GM18868 (cell line): ENCODE measurements at regions not wholly inside any gene's neighbourhood (a gene's known extent, or its start where the extent isn't known, plus 50 kb on each side); places are given as distances from the start of the nearest gene placed in this dataset.
"Not testable (repeated sequence)": the region's sequence is repeated elsewhere in the genome, so short reads cannot be mapped to it uniquely, and the experiment has no call there.

ENCODE experiments used
- ATAC-seq: cut with Tn5 transposase; IDR thresholded peaks from one replicate; pipeline ENCODE4 v1.9.1; 2021; ENCODE audit warnings: mild to moderate bottlenecking, moderate library complexity; ENCODE audit not compliant: unreplicated experiment

DNA sequence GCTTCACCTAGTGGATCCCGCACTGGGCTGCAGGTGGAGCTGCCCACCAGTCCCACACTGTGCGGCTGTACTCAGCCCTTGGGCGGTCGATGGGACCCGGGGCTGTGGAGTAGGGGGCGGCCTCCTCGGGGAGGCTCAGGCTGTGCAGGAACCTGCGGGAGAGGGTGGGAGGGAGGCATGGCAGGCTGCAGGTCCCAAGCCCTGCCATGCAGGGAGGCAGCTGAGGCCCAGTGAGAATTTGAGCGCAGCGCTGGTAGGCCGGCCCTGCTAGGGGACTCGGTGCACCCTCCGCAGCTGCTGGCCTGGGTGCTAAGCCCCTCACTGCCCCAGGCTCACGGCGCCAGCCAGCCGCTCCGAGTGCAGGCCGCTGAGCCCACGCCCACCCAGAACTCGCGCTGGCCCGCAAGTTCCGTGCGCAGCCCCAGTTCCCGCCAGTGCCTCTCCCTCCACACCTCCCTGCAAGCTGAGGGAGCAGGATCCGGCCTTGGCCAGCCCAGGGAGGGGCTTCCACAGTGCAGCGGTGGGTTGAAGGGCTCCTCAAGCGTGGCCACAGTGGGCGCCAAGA, 1407.6 kb downstream of the EPHA7 start:
- no peak for ATAC-seq

DNA sequence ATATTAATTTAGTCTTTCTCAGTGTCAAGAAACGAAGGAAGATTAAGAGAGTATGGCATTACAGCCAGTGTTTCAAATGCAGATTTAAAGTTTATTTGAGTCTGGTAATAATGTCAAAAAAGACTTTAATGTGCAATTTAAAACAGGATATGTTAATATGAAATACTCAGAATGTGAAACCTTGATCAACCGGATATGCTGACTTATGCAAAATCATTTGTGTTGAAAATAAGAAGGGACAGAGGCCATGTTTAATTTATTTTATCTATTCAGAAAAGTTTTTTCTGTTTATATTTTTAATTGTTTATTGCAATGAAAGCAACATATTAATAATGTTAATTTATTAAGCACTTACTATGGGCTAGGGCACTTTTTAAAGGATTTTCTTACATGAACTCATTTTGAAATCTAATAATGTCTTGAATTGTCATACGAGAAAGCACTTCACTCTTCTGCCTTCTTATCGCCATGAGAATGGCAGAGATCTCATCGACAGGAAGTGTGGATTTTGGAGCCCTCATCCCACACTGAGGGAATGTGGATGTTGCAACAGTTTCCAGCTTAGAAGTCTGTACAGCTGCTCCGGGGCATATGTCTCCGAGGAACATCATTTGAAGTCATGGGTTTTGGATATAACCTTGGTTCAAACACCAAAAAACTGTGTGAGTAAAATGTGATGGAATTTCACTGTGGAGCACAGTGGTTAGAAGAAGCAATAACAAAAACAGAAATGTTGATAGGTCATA, 1410.4 kb downstream of the EPHA7 start:
- no peak for ATAC-seq

DNA sequence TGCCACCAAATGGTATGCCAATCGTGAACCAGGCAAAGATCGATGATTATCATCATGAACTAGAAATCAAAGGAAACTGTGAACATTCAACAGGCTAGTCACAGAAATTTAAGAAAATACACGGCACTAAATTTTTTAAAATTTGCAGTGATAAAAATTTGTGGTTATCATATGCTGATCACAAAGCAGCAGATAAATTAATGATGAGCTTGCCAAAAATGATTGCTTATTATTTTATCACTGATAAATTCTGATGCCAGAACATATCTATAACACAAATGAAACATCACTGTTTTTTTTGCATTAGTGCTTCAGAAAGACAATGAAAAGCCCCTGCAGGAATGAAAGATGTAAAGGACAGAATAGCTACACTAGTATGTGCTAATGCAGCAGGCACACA, 1413.2 kb upstream of the MAP3K7 start:
- no peak for ATAC-seq

DNA sequence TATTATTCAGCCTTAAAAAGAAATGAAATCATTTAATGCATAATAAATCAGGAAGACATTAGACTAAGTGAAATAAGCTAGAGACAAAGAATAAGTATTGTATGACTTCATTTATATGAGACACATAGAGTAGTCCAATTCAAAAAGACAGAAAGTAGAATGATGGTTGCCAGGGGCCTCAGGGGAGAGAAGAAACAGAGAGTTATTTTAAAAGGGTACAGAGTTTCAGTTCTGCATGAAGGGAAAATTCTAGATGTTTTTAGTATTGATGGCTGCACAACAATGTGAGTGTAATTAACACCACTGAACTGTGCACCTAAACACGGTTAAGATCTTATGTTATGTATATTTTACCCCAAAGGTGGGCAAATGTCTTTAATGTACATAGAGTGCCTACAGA, 1407.9 kb upstream of the MAP3K7 start:
- peak; percentile 76 for ATAC-seq

DNA sequence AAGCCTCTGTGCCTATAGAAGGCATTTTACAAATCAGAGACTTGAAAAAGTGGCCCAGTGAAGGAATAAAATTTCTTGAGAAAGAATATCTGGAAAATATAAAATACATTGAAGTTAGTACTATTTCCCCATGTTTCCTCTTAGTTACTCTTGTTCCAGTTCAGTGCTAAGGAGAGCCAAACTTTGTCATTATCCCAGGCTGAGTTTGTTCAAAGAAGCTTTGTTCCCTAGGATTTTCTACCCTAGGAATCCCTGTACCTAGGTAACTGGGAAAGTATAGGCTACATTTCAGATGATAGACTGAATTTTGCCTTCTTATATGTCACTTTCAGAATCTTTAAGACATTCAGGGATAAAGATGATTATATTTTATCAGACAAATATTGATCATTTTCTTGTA, 1395.7 kb upstream of the MAP3K7 start:
- ATAC-seq = no peak

DNA sequence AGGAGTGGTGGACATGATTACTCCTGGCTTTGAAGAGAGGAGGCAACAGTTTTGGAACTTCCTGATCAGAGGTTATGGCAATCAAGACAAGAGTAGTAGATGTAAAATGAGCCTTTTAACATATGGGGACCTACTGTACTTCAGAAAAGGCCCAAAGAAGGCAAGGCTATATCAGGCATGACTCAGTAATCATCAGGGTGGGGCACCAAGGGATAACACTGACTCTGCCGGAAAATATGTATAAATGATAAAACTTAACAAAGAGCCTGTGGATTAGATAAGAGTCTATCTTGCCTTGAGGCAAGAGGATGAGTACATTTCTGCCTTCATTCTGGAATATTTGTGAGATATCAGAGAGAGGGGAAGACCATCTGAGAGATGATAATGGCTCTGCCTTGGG, 1389.9 kb upstream of the MAP3K7 start:
- ATAC-seq = no peak

DNA sequence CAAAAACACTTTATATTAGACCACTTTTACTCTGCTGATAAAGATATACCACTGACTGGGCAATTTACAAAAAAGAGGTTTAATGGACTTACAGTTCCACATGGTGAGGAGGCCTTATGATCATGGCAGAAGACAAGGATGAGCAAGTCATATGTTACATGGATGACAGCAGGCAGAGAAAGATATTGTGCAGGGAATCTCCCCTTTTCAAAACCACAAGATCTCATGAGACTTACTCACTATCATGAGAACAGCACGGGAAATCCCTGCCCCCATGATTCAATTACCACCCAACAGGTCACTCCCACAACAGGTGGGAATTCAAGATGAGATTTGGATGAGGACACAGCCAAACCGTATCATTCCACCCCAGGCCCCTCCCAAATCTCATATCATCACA, 1383.8 kb upstream of the MAP3K7 start:
- peak; percentile 86 for ATAC-seq

DNA sequence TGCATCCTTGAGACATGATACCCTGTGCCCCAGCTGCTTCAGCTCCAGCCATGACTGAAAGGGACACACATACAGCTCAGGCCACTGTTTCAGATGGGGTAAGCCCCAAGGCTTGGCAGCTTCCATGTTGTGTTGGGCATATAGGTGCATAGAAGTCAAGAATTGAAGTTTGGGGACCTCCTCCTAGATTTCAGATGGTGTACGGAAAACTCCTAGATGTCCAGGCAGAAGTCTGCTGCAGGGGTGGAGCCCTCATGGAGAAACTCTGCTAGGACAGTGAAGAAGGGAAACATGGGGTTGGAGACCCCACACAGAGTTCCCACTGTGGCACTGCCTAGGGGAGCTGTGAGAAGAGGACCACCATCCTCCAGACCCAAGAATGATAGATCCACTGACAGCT, 1379.0 kb upstream of the MAP3K7 start:
- no peak for ATAC-seq

DNA sequence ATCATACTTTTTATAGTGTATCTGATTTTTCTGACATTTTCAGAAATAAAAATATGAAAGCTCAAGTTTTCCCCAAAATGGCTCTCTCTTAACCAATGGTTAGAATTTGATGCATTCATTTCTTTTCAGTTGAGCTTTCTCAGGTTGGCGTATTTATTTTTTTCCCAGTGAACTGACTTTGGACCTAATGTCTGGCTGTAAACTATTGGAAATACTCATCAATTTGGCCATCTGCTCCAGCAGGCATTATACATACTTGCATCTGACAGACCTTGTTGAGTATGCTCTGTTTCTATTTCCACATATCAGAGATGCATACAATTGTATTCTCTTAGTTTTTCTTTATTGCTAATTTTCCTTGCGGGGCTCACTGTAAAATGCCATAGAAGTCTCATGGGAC, 1374.8 kb upstream of the MAP3K7 start:
- no peak for ATAC-seq

DNA sequence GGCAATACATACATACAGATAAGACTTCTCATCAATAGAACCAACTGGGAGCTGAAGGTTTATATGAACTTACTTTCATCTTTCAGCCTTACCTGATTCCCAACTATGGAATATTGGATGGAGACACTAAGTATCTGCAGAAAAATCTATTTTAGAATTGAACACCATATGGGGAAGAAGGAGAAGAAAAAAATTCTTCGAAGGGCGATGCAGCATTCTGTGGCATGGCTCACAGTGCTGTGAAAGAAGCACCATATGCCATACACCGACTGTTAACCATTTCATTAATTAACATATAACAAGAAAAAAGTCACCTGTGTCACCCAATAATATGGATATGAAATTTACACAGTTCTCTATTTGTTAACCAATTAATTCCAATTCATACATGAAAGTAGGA, 1374.4 kb upstream of the MAP3K7 start:
- ATAC-seq = no peak

DNA sequence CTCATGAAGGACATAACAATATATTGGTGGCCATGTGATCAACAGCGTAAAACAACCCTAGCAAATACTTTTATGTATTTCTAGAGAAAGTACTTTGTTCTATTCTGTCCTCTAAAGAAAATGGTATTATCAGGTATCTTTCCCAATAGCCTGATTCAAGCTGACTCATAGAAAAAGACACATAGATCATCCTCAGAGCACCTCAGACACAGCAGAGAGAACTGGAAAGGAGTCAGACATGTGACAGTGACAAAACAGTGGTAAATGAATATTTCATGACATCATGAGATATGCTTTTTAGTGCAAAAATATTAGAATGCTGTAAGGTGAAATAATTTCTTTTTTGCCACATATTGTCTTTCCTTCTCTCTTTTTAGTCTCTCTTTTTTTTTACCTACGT, 1355.0 kb upstream of the MAP3K7 start:
- ATAC-seq = no peak

DNA sequence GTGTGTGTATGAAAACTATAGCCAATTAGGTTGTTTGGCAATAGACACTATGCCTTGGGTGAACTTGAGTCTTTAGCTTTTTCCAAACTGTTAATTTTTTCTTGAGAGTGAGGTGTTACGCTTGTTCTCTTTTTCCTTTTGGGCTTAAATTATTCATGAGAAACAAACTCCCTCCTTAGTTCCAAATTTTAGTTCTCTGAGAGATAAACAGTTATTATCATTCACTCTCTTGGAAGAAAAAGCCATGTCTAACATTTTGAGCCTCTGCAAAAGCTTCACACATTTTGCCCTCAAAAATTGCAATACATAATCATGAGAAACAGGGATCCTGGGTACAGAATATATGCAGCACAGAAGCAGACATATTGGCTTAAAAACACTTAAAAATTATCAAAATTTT, 1353.9 kb upstream of the MAP3K7 start:
- no peak for ATAC-seq

DNA sequence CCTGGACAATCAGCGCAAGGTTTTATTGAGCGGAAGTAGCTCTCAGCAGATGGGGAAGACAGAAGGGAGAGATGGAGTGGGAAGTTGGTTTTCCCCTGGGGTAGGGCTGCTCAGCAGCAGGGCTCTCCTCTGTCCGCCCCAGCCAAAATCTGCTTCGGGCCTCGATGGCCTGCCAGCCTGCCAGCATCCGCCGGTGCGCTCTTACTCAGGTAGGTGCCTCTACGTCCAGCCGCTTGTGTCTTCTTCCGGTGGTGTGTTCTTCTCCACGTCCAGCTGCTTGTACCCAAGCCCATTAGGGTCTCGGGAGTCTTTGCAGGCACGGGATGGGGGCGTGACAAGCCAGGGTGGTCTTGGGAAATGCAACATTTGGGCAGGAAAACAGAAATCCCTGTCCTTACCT, 1340.0 kb upstream of the MAP3K7 start:
- no peak for ATAC-seq

DNA sequence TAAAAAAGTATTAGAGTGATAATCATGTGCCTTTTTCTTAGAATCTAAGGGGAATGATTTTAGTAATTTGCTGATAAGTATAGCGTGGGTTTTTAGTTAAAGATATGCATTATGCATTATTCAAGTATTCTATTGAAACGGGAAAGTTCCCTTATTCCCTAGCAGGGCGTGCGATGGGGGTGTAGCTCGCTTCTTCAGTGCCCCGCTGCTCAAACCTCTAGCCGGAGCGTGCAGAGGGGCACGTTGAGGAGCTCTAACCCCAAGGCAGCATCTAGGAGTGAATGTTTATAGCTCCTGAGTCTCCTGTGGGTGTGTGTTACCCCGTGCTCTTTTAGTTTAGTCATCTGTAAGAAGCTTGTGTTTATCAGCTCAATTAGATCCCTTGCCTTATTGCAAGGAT, 1339.5 kb upstream of the MAP3K7 start:
- no peak for ATAC-seq

DNA sequence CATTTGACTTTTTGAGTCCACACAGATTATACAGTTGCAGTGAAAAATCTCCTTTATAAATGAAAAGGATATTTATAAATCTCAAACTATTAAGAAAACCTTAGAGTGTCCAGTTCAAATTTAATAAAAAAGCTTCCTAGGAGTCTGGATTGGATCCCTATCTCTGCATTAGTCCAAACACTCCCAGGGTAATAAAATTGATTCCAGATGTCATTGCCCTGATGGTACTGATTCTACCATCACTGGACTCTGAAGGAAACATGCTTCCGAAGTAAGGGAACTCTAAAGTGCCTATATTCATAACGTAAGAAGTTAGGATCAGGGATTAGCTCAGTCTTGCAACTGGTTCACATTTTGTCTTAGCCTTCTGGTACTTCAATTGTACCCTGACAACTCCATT, 1325.1 kb upstream of the MAP3K7 start:
- ATAC-seq = no peak

DNA sequence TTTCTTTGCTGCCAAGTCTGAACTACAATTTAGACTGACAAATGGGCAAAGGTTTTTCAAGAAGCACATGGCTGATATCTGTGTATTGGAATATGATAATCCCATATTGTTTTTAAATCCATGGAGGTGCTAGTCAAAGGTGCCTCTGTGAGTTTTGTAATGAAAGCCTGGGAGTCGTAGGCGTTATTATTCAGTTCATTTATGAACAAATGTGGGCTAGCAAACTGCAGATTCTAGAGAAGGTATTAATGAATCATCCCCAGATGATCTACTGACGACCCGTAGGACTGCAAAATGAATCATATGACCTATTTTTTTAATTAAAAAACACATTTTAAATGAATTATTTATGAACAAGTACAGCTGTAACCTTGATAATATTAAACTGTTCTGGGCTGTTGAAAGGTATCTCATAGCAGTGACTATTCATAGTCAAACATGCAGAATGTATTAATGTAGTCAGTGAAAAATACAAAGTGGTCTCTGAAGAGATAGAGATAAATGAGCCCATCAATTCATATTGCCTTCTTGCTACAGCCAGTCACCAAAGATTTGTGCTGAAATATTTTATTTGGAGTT, 1317.8 kb upstream of the MAP3K7 start:
- ATAC-seq = no peak

DNA sequence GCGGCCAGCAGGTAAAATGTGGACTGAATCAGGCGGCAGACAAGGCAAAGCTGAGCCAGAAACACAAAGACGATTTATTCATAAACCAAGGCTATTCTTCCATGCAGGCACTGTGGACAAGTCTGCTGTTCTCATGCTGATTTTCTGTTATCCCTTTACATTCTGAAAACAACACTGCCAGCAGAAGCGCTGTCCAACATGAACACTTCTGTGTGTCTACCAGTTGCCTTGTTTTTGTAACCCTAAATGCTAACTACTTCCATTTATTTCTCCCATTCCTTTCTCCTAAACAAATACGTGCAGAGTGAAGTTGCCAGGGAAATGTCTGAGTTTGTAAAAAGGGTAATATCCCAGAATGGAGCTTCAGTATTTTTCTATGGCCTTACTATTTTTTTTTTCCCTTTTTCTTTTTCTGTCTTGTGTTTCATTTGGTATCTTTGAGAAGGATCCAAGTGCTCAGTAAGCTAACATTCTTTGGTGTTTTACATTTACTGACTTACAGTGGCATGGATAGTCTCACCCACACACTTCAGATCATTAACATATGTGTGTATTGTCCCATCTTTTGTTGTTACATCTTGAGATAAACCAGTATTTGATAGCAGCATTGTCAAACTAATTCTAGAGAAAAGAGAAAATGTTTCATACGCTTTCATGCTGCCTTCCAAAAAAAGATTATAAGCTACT, 1308.9 kb upstream of the MAP3K7 start:
- ATAC-seq = no peak

DNA sequence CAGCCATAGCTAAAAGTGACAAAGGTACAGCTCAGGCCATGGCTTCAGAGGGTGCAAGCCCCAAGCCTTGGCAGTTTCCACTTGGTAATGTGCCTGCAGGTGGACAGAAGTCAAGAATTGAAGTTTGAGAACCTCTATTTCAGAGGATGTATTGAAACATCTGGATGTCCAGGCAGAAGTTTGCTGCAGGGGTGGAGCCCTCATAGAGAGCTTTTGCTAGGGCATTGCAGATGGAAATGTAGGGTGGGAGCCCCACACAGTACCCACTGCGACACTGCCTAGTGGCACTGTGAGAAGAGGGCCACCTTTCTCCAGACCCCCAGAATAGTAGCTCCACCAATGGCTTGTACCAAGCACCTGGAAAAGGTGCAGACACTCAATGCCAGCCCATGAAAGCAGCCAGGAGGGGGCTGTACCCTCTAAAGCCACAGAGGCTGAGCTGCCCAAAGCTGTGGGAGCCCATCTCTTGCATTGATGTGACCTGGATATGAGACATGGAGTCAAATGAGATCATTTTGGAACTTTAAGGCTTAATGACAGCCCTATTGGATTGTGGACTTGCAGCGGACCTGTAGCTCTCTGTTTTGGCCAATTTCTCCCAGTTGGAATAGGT, 1299.4 kb upstream of the MAP3K7 start:
- ATAC-seq = no peak

DNA sequence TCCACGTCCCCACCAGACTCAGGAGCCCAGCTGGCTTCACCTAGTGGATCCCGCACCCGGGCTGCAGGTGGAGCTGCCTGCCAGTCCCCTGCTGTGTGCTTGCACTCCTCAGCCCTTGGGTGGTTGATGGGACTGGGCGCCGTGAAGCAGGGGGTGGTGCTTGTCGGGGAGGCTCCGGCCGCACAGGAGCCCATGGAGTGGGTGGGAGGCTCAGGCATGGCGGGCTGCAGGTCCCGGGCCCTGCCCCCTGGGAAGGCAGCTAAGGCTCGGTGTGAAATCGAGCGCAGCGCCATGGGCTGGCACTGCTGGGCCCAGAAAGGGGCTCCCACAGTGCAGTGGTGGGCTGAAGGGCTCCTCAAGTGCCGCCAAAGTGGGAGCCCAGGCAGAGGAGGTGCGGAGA, 1294.9 kb upstream of the MAP3K7 start:
- ATAC-seq = not testable (repeated sequence)

DNA sequence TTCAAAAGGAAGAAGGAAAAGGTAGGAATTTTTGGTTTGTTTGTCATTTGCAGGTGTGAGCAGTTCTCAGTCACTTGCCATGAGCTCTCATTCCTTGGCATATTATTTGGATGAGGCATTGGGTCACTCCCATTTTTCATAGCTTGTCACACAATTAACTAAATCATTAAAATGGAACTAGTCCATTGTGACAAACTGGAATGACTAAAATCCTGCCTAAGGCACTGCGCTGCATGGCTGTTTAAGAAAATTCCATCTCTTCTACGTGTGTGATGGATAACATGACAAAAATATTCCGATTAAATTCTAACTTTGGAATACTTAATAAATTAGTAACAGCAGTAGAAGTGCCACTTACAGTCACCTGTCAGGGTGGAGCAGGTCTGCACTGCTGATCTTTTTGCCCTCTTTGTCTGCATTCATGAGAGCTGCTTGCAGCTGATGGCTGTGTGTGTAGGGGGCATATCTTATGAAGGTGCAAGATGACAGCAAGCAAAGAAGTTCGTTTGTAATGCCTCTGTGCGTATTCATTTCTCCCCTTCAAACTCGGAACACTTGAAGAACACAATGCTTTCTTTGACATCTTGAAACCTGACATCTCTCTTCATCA, 1292.6 kb upstream of the MAP3K7 start:
- ATAC-seq = no peak

DNA sequence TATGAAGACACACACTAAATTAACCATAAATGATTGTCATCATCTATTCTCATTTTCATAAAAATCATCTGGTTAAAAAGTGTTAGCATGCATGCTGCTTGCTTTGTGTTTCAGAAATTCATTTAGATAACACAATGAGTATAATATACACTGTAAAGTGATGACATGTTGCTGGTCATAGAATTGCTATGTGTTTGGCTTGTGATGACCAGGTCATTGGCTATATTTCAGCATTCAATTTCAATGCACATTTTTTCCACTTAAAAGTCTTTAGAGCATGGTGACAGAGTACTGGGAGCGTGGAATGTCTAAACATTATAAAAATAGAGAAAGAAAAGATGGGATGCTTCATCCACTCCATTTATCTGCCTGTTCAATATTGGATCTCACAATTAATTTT, 1291.1 kb upstream of the MAP3K7 start:
- ATAC-seq = no peak
